ENCODE measurements at regions not wholly inside any gene's neighbourhood (a gene's known extent, or its start where the extent isn't known, plus 50 kb on each side); places are given as distances from the start of the nearest gene placed in this dataset.

DNA sequence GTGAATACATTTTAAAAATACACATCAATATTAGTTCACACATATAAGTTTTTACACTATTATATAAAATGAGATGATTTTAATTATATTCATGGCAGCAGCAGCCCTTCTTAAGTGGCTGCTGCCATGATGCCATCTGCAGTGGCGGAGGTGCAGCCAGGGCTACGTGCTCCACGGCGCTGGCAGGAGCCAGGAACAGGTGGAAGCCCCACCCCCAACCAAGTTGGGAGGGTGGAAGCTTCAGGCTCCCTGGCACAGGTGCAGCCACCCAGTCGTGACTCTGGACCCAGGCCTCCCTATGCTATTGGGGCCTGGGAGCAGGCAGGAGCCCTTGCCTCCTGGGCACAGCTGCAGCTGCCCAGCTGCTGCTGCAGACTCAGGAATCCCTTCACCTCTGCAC lies 646.9 kb upstream of the PCDH9 start:
- TF ChIP-seq, protein P1, sequence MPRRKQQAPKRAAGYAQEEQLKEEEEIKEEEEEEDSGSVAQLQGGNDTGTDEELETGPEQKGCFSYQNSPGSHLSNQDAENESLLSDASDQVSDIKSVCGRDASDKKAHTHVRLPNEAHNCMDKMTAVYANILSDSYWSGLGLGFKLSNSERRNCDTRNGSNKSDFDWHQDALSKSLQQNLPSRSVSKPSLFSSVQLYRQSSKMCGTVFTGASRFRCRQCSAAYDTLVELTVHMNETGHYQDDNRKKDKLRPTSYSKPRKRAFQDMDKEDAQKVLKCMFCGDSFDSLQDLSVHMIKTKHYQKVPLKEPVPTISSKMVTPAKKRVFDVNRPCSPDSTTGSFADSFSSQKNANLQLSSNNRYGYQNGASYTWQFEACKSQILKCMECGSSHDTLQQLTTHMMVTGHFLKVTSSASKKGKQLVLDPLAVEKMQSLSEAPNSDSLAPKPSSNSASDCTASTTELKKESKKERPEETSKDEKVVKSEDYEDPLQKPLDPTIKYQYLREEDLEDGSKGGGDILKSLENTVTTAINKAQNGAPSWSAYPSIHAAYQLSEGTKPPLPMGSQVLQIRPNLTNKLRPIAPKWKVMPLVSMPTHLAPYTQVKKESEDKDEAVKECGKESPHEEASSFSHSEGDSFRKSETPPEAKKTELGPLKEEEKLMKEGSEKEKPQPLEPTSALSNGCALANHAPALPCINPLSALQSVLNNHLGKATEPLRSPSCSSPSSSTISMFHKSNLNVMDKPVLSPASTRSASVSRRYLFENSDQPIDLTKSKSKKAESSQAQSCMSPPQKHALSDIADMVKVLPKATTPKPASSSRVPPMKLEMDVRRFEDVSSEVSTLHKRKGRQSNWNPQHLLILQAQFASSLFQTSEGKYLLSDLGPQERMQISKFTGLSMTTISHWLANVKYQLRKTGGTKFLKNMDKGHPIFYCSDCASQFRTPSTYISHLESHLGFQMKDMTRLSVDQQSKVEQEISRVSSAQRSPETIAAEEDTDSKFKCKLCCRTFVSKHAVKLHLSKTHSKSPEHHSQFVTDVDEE (CRISPR knock-in tag; IDR thresholded peaks at IDR 0.05) = no peak
- TF ChIP-seq OSR1 (CRISPR knock-in tag; IDR thresholded peaks at IDR 0.05) = no peak
- TF ChIP-seq CSDC2 (CRISPR knock-in tag; IDR thresholded peaks at IDR 0.05) = no peak
- TF ChIP-seq SNAI2 (CRISPR knock-in tag; IDR thresholded peaks at IDR 0.05) = no peak
- no peak for TF ChIP-seq GLIS3 (CRISPR knock-in tag; IDR thresholded peaks at IDR 0.05)
- TF ChIP-seq, protein P2, sequence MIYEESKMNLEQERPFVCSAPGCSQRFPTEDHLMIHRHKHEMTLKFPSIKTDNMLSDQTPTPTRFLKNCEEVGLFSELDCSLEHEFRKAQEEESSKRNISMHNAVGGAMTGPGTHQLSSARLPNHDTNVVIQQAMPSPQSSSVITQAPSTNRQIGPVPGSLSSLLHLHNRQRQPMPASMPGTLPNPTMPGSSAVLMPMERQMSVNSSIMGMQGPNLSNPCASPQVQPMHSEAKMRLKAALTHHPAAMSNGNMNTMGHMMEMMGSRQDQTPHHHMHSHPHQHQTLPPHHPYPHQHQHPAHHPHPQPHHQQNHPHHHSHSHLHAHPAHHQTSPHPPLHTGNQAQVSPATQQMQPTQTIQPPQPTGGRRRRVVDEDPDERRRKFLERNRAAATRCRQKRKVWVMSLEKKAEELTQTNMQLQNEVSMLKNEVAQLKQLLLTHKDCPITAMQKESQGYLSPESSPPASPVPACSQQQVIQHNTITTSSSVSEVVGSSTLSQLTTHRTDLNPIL (CRISPR knock-in tag; IDR thresholded peaks at IDR 0.05; ENCODE audit: low read depth) = no peak
- TF ChIP-seq BACH2 (CRISPR knock-in tag; IDR thresholded peaks at IDR 0.05; ENCODE audit: borderline replicate concordance) = no peak
- TF ChIP-seq TCF4 (CRISPR knock-in tag; IDR thresholded peaks at IDR 0.05; ENCODE audit: borderline replicate concordance) = no peak
- TF ChIP-seq, protein P3, sequence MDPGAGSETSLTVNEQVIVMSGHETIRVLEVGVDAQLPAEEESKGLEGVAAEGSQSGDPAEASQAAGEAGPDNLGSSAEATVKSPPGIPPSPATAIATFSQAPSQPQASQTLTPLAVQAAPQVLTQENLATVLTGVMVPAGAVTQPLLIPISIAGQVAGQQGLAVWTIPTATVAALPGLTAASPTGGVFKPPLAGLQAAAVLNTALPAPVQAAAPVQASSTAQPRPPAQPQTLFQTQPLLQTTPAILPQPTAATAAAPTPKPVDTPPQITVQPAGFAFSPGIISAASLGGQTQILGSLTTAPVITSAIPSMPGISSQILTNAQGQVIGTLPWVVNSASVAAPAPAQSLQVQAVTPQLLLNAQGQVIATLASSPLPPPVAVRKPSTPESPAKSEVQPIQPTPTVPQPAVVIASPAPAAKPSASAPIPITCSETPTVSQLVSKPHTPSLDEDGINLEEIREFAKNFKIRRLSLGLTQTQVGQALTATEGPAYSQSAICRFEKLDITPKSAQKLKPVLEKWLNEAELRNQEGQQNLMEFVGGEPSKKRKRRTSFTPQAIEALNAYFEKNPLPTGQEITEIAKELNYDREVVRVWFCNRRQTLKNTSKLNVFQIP (CRISPR knock-in tag; IDR thresholded peaks at IDR 0.05; ENCODE audit: borderline replicate concordance, low read depth) = no peak
- no peak for TF ChIP-seq ZNF70 (CRISPR knock-in tag; IDR thresholded peaks at IDR 0.05)
